ENCODE measurements at regions not wholly inside any gene's neighbourhood (a gene's known extent, or its start where the extent isn't known, plus 50 kb on each side); places are given as distances from the start of the nearest gene placed in this dataset.
A peak's percentile ranks its signal among the peaks of the same experiment; 100 is the strongest.
"Not testable (repeated sequence)": the region's sequence is repeated elsewhere in the genome, so short reads cannot be mapped to it uniquely, and the experiment has no call there.

DNA sequence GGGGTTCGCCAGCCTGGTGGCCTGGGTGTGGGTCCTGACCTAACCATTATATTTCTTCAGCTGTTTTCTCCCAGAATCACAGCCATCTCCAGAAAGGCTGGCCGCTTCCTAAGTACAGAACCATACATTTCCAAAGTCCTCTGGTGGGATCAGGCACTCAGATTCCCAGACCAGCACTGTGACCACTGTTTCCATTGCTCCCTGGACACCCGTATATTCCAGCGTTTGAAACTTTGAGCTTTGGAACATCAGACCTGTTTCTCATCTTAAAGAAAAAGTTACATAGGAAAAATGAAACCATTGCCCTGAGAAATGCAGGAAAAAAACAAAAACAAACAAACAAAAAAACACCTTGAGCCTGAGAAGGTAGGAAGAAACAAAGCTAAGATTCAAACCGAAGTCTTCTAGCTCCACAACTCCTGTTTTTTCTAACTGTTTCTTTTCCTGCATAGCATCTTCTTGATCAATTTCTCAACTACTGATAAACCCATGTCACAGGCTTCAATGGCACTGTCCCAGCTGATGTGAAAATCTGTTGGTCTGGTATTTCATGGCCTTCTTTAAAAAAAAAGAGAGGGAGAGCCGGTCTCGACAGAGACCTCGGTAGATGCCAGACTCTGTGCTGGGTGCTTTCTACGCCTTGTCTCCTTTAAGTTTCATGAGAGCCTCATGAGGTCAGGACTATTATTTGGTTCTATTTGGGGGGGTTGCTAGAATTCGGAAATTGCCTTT, 221.3 kb downstream of the TOMM20 start:
- DNase-seq (ENCODE audit: low read depth): no peak

DNA sequence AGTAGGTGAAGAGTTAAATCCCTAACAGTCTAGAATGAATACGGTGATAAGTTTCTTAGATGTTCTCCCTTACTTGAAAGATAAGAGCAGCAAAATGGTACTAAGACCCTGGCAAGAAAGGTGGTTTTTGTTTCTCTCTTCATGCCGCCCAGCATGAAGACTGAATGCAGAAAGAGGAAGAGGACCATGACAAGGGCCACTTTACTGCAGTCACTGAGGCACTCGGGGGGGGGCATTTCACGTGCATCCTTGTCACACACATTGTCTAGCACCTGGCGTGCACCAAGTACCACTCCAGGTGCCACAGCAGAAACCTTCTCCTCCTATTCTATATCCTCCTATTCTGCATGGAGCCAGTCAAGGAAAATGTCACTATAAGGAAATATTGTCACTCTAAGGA, 222.0 kb downstream of the TOMM20 start:
- DNase-seq (ENCODE audit: low read depth): no peak

DNA sequence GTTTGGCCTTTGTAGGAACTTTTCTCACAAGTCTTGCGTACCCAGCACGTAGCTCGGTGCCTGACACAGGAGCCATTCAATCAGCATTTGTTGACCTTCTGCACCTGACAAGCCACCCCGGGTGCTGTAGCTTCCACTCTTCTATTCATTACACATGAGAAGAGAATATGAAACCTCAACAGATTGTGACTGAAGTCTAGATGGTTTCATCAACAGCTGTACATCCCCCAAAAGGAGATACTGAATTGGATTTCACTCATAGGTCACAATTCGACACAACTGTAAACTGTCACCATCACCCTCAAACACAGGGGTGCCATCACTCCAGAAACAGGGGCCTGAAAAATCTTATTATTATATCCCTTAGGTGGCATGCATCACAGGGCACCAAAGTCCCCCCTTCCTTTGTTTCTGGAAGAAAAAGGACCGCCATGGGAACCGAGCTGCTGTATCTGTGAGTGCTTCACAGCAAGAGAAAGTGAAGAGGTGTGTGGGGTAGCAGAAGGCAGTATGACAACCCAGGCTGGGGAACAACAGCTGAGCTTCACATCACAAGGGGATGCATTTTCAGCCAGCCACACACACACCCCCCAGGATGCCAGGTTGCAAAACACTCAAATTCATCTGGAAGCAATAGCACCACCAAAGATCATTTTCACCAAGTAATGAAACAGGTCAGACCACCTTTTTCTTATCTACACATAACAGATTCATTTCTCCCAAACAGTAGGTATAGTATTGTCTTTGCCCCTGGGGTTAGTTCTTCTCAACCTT, 225.7 kb downstream of the TOMM20 start:
- DNase-seq (ENCODE audit: low read depth): no peak

DNA sequence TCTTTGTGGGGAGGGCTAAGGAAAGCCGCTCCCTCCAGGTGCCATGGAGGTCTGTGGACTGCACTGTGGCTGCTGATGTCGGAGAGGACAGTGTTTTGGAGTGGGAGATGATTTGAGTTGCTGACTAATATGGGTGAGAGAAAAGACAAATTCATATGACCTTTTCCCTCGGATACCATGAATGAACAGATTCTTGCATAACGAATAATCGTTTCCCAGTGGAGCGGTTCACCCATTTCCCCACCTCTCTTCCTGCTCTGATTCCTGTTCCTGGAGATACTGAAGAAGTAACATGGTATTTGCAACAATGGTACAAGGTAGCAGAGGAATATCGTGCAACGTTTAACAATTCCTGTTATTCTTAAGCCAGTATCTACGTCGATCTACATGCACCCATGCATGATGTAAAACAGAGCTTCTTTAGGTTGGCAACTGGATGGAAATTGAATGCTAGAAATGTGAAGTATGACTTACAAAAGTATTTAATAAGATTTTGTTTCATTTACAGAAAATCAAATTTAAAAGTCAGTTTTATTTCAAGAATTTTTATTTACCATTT, 227.1 kb downstream of the TOMM20 start:
- no peak for DNase-seq (ENCODE audit: low read depth)

DNA sequence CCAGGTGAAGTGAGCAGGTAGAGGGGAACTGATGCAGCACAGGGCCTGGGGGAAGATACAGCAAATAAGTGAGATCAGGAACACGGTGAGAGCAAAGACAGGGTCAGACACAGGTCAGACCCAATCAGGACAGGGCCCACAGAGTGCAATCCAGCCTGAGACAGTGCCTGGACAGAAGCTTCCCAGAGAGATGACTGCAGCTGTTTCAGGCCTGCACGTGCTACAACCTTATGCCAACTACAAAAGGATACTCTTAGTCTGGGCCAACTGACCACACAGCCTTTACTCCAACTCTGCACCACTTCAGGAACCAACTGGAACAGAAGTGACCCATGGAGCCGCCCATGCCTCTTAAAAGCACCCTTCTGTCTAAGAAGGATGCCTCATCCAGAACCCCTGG, 228.0 kb downstream of the TOMM20 start:
- peak; percentile 82 for DNase-seq (ENCODE audit: low read depth)

DNA sequence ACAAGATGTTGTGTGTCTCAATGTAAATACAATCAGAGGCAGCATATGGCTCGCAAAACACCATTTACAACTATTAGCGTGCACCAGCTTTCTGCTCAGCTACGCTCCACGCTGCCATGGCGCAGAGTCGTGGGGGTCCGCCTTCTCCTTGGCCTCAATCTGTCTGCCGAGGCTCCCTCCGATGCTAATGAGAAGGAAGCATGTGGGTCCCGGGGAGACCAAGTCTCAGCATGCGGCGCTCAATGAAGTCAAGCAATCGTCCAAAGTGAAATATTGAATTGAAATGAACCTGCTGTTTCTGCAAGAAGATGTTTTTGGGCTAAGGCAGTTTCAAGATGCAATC, 228.9 kb downstream of the TOMM20 start:
- no peak for DNase-seq (ENCODE audit: low read depth)

DNA sequence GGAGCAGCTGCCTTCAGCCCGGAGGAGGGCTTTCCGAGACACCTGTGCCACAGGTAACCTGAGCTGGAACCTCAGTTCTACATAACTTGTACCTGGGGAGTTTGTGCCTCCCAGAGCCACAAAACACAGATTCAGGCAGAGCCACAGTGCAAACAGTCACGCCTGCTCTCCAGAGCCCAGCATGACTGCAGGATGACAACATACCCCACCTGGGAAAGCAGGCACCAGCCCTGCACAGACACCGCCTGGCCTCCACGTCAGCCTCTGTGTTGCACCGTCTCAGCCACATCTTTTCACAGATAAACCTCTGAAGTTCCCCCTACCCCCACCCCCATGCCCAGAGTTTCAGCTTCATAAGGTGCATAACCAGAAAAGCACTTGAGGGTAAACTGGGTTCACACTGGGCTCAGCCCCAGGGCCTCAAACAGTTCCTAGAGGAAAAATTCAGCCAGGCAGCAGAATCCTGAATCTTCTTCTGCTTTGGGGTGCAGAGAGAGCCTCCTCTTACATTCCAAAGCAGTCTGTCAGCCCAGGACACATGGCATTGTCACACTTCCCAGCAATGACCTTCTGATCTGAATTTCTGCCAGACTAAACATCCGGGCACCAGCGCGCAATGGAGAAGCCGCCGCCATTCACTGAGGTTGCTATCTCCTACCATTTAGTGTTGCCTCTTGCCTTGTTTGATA, 229.5 kb downstream of the TOMM20 start:
- peak; percentile 82 for DNase-seq (ENCODE audit: low read depth)

DNA sequence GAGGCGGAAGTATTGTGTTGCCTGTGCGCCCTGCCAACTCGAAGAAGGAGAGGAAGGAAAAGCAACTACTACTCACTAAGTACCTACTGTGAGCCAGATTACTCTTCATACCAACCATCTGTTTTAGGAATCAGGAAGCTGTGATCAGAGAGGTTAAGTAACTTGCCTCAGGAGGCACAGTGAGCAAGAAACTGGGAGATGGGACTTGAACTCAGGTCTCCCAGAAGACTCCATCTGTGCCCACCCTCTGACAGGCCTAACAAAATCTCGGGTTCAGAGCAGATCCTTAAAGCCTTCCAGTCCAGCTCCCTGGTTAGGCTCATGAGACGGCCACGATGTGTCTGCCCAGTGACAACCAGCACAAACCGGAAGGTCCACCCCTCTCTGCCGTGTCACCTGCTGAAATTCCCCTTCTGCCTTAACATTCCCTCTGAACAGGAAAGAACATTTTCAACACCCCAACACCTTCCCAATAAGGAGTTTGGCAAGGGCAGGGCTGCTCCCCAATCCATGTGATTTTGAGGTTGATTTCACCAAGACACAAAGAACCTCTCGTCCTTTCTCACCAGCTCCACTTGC, 230.1 kb downstream of the TOMM20 start:
- DNase-seq (ENCODE audit: low read depth): no peak

DNA sequence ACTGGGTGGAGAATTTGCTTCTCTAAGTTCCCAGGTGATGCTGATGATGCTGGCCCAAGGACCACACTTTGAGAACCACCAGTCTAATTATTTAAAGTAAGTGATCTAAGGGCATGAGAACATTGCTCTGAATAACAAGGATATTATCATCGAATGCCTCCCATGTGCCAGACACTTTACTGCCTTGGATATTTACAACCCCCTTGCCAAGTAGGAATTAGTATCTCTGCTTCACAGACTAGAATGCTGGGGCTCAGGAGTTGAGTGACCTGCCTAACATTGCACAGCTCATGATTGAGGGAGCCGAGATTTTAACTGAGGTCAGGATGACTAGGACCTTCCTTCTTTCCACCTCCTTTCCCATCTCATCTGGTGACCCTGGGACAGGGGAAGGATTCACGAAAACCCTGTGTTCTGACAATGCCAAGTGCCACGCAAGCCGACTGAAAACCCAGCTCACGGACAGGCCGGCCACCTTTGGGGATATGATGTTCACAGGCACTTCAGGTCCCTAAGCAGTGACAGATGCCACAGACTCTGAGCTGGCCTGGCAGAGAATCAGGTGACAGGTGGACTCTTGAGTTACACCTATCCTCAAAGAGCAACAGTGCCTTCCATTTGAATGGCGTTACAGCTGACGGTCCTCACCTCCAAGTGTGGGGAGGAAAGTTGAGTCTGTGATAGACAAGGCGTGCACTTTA, 230.7 kb downstream of the TOMM20 start:
- DNase-seq (ENCODE audit: low read depth): peak; percentile 53

DNA sequence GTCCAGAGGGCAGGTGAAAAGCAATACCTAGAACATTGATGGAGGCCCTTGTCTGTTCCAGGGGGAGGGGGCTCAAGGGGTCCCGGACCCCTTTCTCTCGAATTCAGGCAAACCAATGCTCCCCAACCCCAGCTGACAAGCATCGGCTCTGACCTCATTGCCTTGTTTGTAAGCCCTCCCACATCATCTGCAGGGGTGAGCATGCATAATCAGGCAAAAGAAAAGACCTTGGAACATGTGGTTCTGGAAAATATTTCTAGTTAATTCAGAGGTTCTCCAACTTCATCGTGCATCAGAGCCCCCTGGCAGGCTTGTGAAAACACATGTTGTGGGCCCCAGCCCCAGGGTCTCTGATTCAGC, 231.3 kb downstream of the TOMM20 start:
- DNase-seq (ENCODE audit: low read depth): no peak

DNA sequence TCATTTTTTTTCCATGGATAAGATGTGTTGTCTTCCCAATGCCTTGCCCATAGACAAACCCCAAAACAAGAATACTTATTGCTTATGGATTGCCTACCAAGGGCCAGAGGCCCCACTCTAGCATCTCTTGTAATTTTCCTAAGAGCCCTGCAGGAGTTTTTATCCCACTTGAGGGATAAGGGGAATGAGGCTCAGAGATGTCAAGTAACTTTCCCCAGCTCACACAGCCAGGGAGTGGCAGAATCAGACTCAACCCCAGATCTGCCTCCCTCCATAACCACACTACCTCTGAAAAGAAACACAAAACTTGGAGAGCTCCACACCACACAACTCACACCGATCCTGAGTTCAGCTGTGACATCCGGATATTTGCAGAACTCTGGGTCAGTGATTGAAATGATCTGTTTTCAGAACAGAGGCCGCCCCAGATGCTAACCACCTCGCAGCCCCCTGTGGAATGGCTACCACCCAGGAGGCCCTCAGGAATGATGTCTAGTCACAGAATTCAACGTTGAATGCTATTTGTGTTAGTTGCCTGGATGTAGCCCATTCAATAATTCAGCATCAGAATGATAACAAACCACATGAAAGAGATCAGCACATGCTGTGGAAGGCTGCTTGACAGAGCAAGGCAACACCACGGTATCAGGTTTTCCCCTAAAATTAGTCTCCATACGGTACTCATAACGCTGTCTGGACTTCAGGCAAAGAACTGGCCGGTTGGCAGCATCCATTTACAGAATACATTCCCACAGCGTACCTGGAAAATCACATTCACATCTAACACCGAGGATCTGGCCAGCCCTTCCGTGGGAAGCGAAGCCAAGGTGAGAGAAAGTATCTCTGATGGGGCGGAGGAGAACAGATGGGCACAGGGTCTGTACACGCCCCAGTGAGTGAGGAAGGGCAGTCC, 231.9 kb downstream of the TOMM20 start:
- no peak for DNase-seq (ENCODE audit: low read depth)

DNA sequence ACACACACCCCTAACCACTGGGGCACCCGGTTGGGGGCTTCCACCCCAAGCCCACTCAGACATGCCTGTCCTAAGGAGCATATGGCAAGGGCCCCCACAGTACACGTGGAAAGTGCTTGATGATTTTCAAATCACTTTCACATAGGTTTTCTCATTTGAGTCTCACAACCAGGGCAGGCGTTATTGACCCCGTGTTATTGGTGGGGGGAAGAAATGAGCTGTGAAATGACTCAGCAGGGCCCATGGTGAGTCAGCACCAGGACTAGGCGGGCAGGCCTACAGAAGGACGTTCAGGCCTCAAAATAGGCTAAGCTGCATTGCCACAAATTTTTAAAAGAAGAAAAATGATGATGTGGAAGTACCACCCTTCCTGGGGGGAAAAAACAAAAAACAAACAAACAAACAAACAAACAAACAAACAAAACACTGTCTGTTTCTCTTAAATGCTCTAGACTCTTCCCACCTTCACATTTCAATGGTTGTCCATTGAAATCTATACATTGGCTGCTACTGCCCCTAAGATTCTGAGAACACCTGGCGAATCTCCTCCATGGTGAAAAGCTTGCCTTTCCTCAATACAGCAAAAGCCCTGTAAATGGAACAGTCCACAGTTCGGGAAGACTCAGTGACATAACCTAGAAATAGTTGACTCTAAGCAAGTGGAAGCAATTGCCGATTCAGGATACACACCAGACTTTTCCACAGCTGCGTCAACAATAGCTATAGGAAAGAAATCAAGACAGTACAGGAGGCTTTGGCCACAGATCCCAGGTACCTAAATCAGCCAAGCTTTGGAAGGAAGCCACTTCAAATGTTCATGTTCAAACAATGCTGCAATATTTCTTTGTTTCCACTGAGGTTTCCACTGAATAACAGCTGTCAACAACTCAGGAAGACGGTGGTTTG, 234.7 kb downstream of the TOMM20 start:
- peak; percentile 65 for DNase-seq (ENCODE audit: low read depth)

DNA sequence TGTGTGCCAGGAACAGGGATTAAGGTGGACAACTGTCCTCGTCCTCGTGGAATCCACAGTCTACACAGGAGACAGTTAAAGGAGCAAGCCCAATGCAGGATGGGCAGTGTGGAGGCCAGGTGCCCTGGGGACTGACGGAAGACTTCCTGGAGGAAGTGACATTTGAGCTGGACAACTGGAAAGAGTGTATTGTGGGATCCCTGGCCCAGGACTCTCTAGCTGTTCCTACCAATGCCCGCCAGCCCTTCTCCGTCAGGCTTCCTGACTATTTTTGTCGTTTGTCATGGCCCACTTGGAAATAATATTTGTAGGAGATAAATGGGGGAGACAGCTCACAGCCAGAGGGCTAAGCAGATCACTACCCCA, 235.3 kb downstream of the TOMM20 start:
- peak; percentile 81 for DNase-seq (ENCODE audit: low read depth)

DNA sequence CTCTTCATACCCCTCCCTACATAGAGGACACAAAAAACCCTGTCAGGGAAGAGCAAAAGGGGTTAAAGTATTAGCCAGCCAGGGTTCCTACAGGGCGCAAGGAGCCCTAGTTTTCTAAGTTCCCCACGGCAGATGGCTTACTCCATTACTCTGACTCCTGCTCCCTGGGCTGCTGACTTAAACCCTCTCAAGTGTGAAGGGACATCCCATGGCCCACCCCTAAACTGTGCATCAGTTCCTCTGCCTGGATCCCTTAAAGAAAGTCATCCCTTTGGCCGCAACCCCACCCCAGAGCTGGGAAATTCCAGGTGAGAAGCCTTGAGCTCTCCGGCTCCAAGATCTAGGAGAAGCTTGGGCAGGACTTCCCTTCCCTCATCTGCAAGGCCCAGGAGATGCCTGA, 236.0 kb downstream of the TOMM20 start:
- no peak for DNase-seq (ENCODE audit: low read depth)

DNA sequence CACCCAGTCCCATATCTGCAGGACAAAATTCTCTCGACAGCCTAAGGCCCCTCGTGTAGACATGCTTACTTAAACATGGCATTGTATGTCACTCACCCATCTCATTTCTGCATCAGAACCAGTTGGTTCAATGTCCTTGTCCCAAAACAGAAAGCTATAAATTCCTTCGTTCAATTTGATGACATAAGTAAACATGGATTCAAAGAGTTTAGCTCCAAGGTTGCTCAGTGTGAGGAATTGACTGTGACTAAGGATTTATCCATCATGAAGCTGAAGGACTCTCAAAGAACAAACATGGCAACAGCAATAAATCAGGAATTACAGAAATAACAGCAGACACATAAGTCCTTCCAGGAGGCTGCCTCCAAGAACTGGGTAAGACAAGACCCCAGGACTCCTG, 237.2 kb downstream of the TOMM20 start:
- no peak for DNase-seq (ENCODE audit: low read depth)

DNA sequence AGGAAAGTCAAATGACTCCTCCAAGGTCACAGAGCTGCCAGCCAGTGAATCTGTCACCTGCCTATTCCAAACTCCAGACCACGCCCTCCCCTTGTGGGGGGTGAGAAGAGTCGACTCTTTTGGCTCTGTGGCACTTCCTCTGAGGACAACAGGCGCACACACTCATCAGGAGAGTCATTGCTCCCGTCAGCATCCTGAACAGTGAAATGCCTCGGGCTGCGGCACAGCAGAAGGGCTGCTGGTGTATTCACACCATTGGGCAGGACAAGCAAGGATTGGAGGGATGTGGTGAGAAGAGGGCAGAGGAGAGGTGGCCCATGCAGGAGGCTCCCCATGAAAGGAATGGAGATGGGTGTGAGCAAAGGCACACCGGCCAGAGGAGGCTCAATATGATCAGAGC, 239.0 kb downstream of the TOMM20 start:
- no peak for DNase-seq (ENCODE audit: low read depth)

DNA sequence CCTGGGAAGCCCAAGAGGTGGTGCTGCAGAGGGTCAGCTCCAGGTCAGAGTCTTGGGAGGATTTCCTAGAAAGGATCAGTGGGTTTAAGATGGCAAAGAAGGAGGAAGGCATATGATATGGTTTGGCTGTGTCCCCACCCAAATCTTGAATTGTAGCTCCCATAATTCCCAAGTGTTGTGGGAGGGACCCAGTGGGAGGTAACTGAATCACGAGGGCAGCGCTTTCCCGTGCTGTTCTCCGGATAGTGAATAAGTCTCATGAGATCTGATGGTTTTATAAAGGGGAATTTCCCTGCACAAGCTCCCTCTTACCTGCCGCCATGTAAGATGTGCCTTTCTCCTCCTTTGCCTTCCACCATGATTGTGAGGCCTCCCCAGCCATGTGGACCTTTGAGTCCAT, 240.4 kb downstream of the TOMM20 start:
- DNase-seq (ENCODE audit: low read depth): not testable (repeated sequence)

DNA sequence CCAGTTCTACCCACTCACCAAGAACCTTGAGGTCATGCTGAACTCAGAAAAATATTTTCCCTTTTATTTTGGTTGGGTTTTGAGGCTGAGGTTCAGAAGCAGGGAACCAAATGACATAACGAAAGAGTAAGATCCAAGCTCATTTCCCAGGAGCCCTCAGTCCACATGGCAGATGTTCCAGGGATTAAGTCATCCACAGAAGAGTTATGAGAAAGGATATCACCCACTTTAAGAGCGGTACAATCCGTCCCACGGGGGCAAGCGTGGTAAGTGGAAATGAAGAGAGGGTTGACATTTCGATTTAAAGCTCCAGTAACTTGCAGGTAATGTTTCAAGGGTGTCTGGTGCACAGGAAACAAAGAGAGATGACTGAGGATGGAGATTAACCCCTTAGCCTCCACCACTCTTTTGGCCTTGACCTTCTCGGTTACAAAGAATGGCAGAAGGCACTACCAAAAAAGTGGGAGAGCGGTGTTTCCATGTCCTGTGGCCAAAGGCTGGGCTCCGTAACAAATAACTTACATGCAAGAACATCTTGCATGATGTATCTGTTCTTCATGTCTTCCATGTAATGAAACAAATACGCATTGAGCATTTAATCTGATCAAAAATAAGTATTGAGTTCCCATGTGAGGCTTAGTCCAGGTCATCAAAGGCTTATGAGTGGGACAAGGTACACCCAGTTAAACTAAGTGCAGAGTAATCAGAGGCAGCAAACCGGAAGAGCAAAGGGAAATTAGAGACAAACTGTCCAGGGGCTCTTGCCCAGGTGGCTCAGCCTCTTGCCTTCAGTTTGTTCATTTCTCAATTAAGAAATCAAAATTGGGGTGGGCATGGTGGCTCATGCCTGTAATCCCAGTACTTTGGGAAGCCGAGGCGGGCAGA, 241.4 kb downstream of the TOMM20 start:
- peak; percentile 75 for DNase-seq (ENCODE audit: low read depth)
